PFSK-1 (cell line): ENCODE measurements at regions not wholly inside any gene's neighbourhood (a gene's known extent, or its start where the extent isn't known, plus 50 kb on each side); places are given as distances from the start of the nearest gene placed in this dataset.

Experiments used
- FOXP2 ChIP-seq: optimal IDR thresholded peaks from 2 replicates; pipeline ENCODE3; 2011; ENCODE audit warnings: borderline replicate concordance, control low read depth, inconsistent platforms; ENCODE audit not compliant: insufficient read depth; ENCODE audit errors: extremely low read length, extremely low read depth
- POLR2AphosphoS5 ChIP-seq: IDR thresholded peaks from 2 replicates; pipeline ENCODE4 v1.6.1; 2012; ENCODE audit warnings: low read depth, mild to moderate bottlenecking, control low read depth, low read length, moderate library complexity
- REST ChIP-seq, 2 experiments: IDR thresholded peaks; 2 replicates each; pipeline versions ENCODE4 v1.6.1 to v1.8.0; 2011 to 2012; ENCODE audit warnings: low read depth in 2 of 2, low read length in 2 of 2, control low read depth in 1 of 2, inconsistent platforms in 1 of 2, mild to moderate bottlenecking in 1 of 2, moderate library complexity in 1 of 2; ENCODE audit not compliant: insufficient read depth in 1 of 2
- SIN3A ChIP-seq: IDR thresholded peaks from 2 replicates; pipeline ENCODE4 v1.6.1; 2012; ENCODE audit warnings: mild to moderate bottlenecking, low read length, moderate library complexity, borderline replicate concordance; ENCODE audit not compliant: insufficient read depth
- TAF1 ChIP-seq: IDR thresholded peaks from 2 replicates; pipeline ENCODE4 v1.6.1; 2012; ENCODE audit warnings: low read length, control low read depth, borderline replicate concordance; ENCODE audit not compliant: insufficient read depth

DNA sequence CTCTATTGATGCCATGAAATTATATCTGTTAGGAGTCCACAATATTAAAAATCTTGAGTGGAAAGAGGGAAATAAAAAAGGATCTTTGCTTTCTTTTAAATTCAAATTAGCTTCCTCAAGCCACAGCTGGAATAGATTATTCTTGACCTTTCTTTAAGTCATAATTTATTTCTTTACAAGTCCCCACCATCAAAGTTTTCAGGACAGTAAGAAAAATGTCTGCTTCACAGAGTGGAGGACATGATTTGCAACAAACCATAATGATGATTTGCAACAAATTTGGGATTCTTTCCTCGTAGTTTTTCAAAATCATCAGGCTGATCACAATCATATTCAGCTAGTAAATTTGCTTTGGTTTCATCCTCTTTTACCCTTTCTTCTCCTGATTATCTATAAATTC lies 301.8 kb upstream of the NRIP1 start:
- TF ChIP-seq REST (IDR thresholded peaks at IDR 0.05; ENCODE audit: insufficient read depth in 1 of 2, low read depth in 2 of 2, low read length in 2 of 2) (no peak), FOXP2 (no peak), TAF1 (no peak), POLR2AphosphoS5 (no peak), SIN3A (no peak)
